ENCODE measurements at regions not wholly inside any gene's neighbourhood (a gene's known extent, or its start where the extent isn't known, plus 50 kb on each side); places are given as distances from the start of the nearest gene placed in this dataset.

- no peak for DNase-seq (ENCODE audit: low spot score)
- Histone ChIP-seq H3K4me3 (no peak overlapping the region), H3K27ac (no peak overlapping the region)
- no peak for TF ChIP-seq CTCF (IDR thresholded peaks at IDR 0.05)
These were observed 568.3 kb upstream of the SALL1 start for GRCh38 chr16:51719376-51719775.

GRCh38 chr16:51716195-51716594, 565.1 kb upstream of the SALL1 start:
- Histone ChIP-seq H3K4me3 (no peak overlapping the region), H3K27ac (no peak overlapping the region)
- DNase-seq (ENCODE audit: low spot score): no peak
- TF ChIP-seq CTCF (IDR thresholded peaks at IDR 0.05): no peak

GRCh38 chr16:51713502-51713901, 562.4 kb upstream of the SALL1 start:
- no peak for TF ChIP-seq CTCF (IDR thresholded peaks at IDR 0.05)
- no peak for DNase-seq (ENCODE audit: low spot score)
- H3K4me3 ChIP-seq: no peak overlapping the region
- no peak overlapping the region for H3K27ac ChIP-seq

DNA sequence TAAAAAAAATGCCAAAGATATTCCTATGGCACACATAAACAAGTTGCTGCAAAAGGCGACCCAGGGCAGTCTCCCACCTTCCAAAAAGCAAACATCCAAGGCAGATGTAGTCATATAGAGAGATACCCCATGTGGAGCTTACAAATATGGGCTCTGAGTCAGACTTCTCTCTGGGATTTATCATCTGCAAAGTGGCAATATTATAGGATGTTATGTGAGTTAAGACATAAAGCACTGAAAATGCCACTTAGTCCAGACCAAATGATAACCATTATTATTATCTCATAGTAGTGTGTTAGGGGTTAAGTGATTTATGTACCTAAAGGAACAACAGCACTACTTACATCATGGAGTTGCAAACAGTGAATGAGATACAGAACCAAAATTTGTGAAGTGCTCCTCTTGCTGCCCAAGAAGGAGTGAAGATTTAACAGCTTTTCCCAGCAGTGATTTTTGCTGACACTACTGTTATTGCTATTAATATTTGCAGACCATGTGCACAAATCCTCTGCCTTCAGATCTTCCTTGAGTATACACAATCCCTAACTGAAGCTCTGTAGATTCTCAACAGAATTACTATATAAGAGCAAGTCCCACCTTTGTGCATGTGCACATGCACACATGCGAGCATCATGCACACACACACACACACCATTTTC, 560.0 kb upstream of the SALL1 start:
- no peak for TF ChIP-seq CTCF (IDR thresholded peaks at IDR 0.05)
- no peak for DNase-seq (ENCODE audit: low spot score)
- H3K4me3 ChIP-seq: no peak overlapping the region
- no peak overlapping the region for H3K27ac ChIP-seq

DNA sequence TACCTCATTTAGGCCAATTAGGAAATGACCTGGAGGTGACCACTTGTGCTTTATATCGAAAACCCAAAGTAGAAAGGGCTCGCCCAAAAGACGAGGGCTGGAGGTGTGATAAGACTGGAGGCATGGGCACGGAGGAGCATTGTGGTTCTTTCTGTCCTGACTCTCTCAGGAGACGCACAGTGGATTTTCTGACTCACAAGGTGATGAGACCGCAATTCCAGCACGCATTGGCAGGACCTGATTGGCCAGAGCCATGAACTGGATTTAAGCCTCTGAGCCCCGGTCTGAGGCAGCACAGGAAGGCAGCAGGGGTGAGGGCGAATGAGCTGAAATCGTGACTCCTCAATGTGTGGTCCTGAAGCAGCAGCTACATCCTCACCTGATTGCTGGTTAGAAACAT, 559.1 kb upstream of the SALL1 start:
- H3K4me3 ChIP-seq: no peak overlapping the region
- H3K27ac ChIP-seq: no peak overlapping the region
- no peak for DNase-seq (ENCODE audit: low spot score)
- no peak for TF ChIP-seq CTCF (IDR thresholded peaks at IDR 0.05)

- no peak for TF ChIP-seq CTCF (IDR thresholded peaks at IDR 0.05)
- Histone ChIP-seq H3K27ac (no peak overlapping the region), H3K4me3 (no peak overlapping the region)
- DNase-seq (ENCODE audit: low spot score): no peak
These were observed 557.8 kb upstream of the SALL1 start for GRCh38 chr16:51708861-51709260.

DNA sequence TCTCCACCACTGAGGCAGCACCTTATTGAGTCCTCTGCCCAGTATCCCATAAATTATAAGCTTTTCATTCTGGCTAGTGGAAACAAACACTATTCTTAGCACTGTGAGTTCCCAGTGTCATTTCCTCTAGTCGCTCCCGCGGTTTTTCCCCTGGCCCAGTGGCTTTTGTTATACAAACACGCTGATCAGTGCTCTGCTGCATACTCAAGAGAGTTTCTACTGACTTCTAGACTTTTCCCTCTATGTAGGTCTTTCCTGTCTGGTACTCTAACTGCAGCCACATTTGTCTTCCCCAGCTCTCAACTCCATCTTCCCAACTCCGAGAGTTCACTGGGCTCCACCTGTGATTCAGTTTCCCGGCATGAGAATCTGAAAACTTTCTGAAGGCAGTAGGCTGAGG, 556.6 kb upstream of the SALL1 start:
- no peak for TF ChIP-seq CTCF (IDR thresholded peaks at IDR 0.05)
- DNase-seq (ENCODE audit: low spot score): no peak
- no peak overlapping the region for H3K27ac ChIP-seq
- no peak overlapping the region for H3K4me3 ChIP-seq
